ENCODE measurements at regions not wholly inside any gene's neighbourhood (a gene's known extent, or its start where the extent isn't known, plus 50 kb on each side); places are given as distances from the start of the nearest gene placed in this dataset.

GRCh38 chr19:16023146-16023915 lies 53.0 kb upstream of the TPM4 start:
- FAIRE-seq (no peak), DNase-seq (ENCODE audit: low read depth in 1 of 2, low spot score in 1 of 2) (no peak), ATAC-seq (no peak)
- TF ChIP-seq EP300 (IDR thresholded peaks at IDR 0.05) (no peak), JUN (IDR thresholded peaks at IDR 0.05) (no peak), HOXB13 (CRISPR knock-in tag; IDR thresholded peaks at IDR 0.05; ENCODE audit: low read depth) (no peak), MYC (IDR thresholded peaks at IDR 0.05; ENCODE audit: borderline replicate concordance, low read length) (no peak), RARB (CRISPR knock-in tag; IDR thresholded peaks at IDR 0.05) (no peak), CHD2 (IDR thresholded peaks at IDR 0.05; ENCODE audit: low read length, partially characterized antibody) (no peak), SREBF2 (IDR thresholded peaks at IDR 0.05) (no peak), NFE2L2 (conservative IDR thresholded peaks at IDR 0.05; ENCODE audit: low read length) (no peak), CTCF (IDR thresholded peaks at IDR 0.05) (no peak), BHLHE40 (IDR thresholded peaks at IDR 0.05; ENCODE audit: low read depth, low read length) (no peak), NPAS2 (CRISPR knock-in tag; IDR thresholded peaks at IDR 0.05; ENCODE audit: borderline replicate concordance) (no peak)
- 25% methylated on average over 2 of the region's 14 CpGs for whole genome bisulfite sequencing (ENCODE audit: missing lambda C conversion rate)
- CTCF ChIA-PET, result interaction anchor here (0.6 to 1.9 kb wide), 3 partner anchors 18 to 162 kb away, joined by 3 to 8 read pairs (median 4); partner anchors contain the start of gene FAM32A
- no peak overlapping the region for H3K27ac ChIP-seq
- no peaks in the 10 kb centered on the region for H3K9me3 ChIP-seq
- H3K4me2 ChIP-seq, result no peak overlapping the region
- H3K4me3 ChIP-seq, result no peak overlapping the region
- H3K4me1 ChIP-seq, result no peaks in the 10 kb centered on the region
- POLR2A ChIA-PET, result no interaction called here

- DNase-seq (ENCODE audit: low read depth in 1 of 2, low spot score in 1 of 2) (no peak), FAIRE-seq (no peak), ATAC-seq (no peak)
- 70% methylated on average over 14 of the region's 18 CpGs for WGBS (ENCODE audit: missing lambda C conversion rate)
- POLR2A ChIA-PET, result no interaction called here
- CTCF ChIA-PET, result interaction anchor here (0.5 to 2.0 kb wide), 8 partner anchors 17 to 395 kb away, joined by 3 to 8 read pairs (median 4); partner anchors contain the start of gene FAM32A
- Histone ChIP-seq H3K4me1 (no peaks in the 10 kb centered on the region), H3K27ac (no peak overlapping the region), H3K4me2 (no peak overlapping the region), H3K4me3 (no peak overlapping the region), H3K9me3 (no peaks in the 10 kb centered on the region)
- TF ChIP-seq POLR2AphosphoS2 (conservative IDR thresholded peaks at IDR 0.05; ENCODE audit: low read length), result no peak
- no peak for TF ChIP-seq GATA3 (IDR thresholded peaks at IDR 0.05; ENCODE audit: borderline replicate concordance)
- no peak for TF ChIP-seq HOXA7 (CRISPR knock-in tag; IDR thresholded peaks at IDR 0.05)
- no peak for TF ChIP-seq ZNF302 (CRISPR knock-in tag; IDR thresholded peaks at IDR 0.05)
- TF ChIP-seq PHF8 (IDR thresholded peaks at IDR 0.05; ENCODE audit: borderline replicate concordance, low read depth), result no peak
- no peak for TF ChIP-seq TP53 (CRISPR knock-in tag; IDR thresholded peaks at IDR 0.05)
- TF ChIP-seq CBX8 (IDR thresholded peaks at IDR 0.05), result no peak
- no peak for TF ChIP-seq PBX3 (IDR thresholded peaks at IDR 0.05)
- no peak for TF ChIP-seq MYC (IDR thresholded peaks at IDR 0.05; ENCODE audit: borderline replicate concordance, low read length)
Observed at GRCh38 chr19:16024266-16025107, 51.8 kb upstream of the TPM4 start.

Measured in A549 (cell line).